Activated CD4-positive, alpha-beta T cell treated with anti-CD3 and anti-CD28 coated beads, Interleukin-2, amount 50 U/mL, for 48 hours (primary cell): ENCODE measurements at regions not wholly inside any gene's neighbourhood (a gene's known extent, or its start where the extent isn't known, plus 50 kb on each side); places are given as distances from the start of the nearest gene placed in this dataset.
"Not testable (repeated sequence)": the region's sequence is repeated elsewhere in the genome, so short reads cannot be mapped to it uniquely, and the experiment has no call there.

Source experiments
- DNase-seq, 2 experiments: peaks; one replicate each; pipeline ENCODE4 v3.0.0-alpha.2; 2020

DNA sequence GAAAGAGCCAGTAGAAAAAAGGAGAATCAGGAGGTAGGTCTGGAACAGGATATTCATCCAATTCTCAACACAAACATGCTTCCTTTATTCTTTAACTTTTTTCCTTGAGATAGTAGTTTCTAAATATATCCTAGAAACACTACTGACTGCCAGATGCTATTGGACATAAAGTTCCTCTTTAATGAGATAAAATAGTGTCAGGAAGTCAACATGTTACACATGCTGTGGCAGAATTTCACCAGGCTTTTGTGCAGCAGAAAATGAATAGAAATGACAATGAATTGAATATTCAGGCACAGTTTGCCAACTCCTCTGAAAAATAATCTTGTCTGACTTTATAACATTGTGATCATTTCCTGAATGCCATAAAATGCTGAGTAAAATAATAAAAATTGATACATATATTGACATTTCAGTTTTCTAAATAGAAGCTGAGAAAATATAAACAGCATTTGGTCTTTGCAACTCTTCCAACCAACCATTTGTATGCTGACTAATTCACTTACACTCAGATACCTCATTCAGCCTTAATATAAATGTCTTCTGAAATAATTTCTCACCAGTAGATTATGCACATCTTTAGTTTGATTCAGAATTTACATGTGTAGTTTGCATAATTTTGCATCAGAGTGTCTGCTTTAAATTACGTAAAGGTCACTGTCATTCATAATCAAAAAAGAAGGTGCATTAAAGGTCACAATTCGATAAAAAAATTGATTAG lies 486.1 kb upstream of the ADGRL2 start:
- DNase-seq: no peak

DNA sequence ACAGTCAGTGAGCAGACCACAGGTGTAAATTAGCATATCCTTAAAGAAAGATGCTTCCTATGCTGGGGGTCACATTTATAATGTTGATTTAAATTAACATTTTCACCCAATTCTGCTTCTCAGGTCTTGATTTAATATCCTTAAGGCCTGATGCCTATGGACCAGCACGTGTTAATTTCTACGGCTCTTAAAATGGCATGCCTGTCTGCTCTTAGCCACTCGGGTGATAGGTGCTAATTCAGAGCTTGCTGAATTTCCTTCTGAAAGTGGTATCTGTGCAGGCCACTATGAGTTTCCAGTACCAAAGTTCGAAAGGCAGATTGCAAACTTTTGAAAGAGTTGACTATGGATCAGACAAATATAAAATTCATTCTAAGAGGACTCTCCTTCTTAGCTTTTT lies 487.4 kb upstream of the ADGRL2 start:
- DNase-seq: no peak

DNA sequence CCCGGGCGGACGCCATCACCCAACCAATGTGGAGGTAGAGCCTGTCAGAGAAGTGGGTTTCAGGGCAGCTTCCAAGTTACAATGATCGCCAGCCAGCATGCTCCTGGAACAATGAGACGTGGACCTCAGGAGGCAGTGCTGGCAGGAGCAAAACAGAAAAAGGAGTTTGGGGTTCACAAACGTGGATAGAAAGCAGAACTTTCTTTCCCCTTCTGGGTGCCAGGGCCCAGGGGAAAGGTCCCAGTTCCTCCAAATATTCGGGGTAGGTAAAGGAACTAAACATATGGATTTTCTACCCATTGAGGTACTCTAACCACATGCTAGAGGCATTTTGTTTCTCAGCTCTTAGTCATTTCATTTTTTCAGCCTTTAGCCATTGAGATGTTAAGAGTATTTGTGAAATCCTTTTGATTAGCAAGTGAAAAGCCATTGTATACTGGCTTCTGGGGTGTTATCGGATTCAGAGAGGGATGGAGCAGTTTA lies 488.4 kb upstream of the ADGRL2 start:
- DNase-seq: no peak

DNA sequence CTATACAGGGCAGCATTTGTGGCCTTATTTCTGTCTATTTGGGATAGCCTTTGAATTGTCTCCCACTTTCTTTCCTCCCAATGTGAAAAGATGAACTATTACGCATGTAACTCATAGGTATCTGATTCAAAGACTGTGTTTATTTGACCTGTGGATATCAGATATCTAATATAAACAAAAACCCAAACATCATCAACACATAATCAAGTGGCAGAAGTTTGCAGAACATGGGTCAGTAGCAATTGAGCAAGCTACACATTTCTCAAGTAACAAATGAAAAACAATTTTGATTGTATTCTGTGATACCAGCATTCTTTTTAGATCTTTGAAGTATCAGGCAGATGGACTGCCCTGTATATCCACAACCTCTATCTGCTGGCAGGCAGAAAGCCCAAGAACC lies 490.5 kb upstream of the ADGRL2 start:
- DNase-seq: no peak

DNA sequence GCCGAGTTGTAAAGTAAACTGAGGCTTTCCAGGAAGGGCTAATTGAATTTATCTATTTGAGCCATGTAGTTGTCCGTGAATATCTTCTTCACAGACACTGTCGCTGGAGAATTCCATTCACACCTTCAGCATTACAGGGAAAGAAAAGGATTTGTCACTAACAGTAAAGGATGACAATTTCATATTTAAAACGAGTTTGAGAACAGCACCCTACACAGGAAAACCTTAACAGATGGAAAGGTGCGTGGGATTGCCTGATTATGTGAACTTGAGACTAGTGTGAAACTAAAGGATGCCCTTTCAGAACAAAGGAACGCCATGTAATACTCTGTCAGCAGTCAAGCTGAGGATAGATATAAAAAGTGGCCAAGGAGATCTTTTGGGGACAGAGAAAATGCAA lies 492.5 kb upstream of the ADGRL2 start:
- DNase-seq: no peak

DNA sequence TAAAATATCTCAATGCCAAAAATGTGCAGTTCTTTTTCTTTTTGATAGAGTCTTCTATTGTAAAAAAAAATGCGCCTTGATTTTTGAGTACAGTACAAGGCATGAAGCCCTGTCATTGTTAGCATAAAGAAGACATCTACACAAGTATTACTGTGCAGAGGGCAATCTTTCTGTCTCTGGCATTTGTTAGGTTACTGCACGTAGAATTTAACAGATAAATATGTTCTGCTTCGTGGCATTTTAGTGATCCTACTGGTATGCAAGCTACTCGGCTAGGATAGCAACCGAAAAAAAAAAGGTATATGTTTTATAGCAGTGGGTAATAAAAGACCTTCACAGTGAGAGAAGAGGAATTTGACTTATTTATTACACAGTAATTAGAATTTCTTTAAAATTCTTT lies 492.9 kb upstream of the ADGRL2 start:
- DNase-seq: no peak

DNA sequence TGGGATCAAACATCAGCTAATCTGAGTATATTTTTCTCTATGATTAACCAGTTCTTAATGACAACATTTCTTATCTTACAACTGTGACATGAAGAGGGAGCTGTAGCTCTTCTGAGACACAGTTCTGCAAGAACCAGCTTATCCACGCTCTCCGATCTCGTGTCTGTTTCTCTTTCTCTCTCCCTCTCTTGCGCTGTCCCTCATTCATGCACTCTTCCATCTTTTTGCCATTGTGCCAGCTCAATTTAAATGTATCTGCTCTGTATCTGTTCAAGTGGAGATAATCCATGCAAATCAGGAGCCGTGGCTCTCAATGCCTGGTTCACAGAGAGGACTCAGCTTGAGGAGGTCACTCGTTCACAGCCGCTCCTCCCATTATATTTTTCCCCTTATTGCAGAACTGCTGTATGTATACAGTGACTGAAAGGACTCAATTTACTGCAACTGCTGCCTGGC lies 494.7 kb upstream of the ADGRL2 start:
- no peak for DNase-seq

DNA sequence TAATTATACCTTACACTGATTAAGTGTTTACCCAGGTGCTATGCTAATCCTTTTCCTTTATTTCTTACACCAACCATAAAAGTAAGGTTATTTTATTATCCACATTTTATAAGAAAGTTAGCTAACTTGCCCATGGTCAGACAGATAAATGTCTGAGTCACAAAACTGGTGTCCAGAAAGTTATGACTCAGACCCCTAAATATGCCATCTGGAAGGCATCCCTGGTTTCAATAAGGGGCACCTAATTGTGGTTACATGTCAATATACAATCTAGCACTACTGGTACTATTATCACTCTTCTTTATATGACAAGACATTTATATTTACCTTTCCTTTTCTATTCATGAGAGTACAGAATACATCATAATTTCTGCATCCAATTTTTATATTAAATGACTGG lies 496.5 kb upstream of the ADGRL2 start:
- DNase-seq: no peak

DNA sequence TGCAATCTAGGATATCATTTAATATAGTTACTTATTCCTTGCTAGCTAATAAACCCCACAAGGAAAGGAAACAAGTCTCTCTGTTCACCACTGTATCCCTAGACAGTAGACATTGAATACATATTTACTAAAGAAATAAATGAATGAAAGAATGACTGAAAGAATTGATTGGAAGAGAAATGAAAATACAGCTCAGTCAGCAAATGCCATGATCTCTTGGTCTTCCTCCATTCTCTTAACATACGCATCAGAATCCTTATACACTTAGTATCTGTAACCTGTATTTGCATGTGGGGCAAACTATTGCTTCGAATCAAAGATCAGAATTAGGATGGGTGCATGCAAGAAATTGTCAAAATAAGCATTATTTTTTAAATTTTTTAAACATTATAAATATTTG lies 500.8 kb upstream of the ADGRL2 start:
- no peak for DNase-seq

DNA sequence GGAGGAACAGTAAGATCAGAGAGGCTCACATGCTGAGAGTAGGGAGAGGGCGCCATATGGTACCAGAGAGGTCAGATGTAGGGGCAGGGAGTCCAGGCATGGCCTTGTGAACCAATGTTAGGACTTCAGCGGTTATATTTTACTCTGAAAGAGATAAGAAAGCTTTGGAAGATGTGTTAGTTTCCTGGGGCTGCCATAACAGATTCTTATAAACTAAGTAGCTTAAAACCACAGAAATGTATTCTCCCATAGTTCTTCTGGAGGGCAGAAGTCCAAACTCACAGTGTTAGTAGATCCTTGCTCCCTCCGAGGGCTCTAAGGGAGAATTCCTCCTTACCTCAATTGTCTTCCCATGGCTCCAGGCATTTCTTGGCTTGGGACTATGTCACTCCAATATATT lies 502.5 kb upstream of the ADGRL2 start:
- no peak for DNase-seq

DNA sequence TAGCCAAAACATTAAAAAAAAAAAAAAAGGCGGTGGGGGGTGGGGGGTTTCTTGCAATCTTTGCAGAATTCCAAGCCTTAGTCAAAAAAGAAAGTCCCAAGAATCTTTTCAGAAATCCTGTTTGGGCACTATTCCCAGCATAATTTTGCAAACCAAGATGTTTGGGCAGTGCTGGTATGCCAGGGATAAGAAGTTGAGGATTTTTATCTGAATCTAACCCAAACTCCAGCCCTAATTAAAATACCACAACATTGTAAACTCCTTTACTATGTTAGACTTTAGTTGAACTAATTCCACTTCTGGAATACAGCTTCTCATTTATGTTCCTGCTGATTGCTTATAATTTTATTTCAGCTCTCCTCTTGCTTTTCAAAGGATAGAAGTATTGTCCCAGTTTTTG lies 504.1 kb upstream of the ADGRL2 start:
- DNase-seq: no peak

DNA sequence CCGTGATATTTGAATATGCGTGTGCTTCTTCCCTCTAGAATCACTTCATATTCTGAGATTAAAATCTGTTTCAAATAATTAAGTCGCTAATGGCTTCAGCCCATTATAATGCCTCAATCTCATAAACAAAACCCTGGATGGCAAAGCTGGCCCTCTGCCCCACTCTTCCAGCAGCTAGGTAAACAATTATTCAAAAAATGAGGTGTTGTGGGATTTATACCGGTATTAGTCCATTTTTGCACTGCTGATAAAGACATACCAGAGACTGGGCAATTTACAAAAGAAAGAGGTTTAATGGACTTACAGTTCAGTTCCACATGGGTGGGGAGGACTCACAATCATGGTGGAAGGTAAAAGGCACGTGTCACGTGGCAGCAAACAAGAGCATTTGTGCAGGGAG lies 510.4 kb upstream of the ADGRL2 start:
- DNase-seq: no peak

DNA sequence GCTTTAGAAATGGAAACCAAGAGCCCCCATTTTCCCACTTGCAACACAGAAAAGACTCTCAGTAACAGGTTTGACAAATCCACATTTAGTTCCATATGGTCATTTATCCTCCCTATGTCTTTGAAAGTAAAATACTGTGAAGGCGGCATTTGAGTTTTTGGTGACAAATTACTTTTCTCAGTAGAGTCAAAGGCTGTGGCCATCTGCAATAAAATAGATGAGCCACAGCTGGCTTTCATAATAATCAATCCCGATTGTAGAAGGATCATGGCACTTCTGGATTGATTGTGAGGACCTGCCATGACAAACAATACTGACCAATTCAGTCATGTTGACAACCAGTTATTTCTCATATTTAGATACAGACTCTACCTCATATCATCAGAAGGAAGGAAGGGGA lies 512.0 kb upstream of the ADGRL2 start:
- DNase-seq: no peak

DNA sequence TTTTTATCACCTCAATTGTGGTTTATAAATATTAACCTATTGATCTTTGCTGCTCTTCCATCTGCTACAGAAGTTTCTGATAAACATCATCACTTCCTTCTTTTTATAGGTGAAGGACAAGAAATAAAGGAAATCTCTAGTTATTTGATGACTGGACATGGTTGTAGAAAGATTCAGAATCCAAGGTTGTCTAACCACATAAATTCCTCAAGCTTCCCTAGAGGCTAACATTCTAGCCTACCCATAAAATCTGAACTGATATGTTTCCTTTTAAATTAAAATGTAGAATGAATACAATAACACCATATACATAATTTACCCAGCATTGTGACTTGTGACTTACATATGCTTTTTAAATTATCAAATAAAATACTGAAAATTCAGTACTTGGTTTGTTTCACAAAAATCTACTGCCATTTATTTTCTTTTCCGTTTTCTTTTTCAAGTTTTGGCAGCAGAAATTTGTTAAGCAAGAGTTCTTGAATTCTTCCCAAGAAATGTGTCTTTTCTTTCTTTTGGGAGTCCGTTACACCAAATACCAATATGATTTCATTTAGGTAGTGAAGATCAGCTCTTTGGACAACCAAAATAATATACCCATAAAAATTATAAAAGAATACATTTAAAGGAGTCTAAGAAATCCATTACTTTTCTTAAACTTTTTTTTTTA lies 513.2 kb upstream of the ADGRL2 start:
- DNase-seq: no peak

DNA sequence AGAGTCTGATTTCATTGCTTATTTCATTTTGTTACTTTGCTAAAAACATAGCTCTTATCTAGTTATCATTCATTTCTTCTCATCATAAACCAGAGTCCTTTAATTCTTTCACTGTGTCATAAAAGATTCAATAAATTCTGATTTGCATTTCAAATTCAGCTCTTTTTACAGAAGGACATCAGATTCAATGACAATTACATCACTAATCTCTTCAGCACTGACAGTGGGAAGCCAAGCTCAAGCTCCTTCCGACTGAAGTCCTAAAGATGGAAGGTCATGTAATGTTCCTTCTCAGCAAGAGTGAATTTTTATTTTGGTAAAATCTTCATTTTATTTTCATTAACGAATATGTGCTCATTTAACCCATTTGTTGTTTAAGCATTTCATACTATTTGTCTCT lies 530.7 kb upstream of the ADGRL2 start:
- DNase-seq: no peak

DNA sequence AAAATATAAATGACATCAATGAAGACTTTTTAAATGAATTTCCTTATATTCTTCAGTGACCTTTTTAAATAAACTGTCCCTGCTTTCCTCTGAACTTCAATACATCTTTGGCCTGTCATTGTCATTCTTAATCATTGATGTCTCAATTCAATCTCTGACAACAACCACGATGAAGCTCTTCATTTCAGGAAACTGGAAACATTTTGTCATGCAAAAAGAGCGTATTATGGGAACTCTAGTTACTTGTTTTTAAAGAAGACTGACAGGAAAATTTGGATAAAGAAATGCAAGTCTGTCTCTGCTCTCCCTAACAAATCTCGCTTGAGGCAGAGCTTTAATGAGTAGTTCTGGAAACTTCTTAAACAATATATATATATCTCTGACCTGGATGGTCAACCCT lies 535.8 kb upstream of the ADGRL2 start:
- DNase-seq: no peak

DNA sequence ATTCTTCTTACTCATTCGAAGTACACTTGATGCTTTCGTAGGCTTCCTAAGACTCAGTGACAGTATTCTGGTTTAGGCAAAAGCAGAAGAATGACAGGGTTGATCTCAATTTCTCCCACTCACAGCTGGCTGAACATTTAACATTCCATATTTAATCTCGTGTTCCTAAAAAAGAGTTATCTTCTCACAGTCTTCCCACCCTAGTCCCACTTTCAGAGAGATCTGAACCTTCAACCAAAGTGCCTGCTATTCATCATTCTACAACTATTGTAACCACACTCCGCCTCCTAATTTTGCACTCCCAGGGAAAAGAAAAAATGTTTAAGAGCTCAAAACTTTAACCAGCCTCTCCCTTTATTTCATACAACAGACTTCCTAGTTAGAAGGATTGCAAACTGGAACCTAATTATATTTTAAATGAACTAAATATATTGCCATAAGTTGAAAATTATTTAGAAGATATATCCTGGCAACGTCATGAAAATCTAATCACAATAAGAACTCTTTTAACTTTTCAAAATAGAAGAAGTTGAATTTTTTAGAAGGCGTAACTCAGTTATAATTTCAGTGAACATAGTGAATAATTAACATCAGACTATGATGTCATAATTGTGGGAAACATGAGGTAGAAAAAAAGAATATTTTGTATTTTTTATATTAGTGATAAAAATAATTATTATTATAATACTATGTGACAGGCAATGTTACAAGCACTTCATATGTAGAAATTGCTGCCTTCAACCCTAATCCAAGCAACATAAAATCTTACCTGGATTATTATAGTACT lies 540.9 kb upstream of the ADGRL2 start:
- DNase-seq: no peak

DNA sequence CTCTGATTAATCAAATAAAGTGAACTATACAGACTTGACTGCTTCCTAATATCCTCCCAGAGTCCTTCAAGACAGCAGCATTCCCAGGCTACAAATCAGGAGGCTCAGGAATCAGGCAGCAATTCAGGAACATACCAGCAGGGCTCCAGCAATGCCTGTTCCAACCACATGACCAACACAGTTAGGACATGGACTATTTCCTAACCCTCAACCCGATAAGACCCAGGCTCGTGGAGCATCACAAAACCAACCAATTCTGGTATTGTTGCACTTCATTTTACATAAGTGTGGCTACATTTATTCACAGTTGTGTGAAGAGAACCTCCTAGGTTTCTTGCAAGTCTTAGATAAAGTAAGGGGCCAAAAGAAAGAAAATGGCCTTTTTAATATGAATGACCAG lies 546.2 kb upstream of the ADGRL2 start:
- DNase-seq: no peak

DNA sequence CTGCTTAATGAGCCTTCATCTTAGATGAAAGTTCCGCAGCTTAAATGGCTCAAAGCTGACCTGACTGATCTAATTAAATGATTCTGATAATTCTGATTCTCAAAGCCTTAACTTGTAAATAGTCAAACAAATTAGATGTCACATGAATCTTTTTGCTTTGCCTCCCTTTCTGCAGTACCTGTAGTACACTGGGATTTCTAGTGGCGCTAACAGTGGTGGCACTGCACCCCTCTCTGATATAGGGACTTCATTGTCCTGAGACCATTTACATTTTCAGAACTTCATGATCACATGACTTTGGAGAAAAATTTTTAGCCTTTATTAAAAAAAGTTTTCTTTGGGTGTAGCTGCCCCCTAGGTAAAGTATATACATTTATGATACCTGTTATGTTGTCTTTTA lies 546.7 kb upstream of the ADGRL2 start:
- no peak for DNase-seq

DNA sequence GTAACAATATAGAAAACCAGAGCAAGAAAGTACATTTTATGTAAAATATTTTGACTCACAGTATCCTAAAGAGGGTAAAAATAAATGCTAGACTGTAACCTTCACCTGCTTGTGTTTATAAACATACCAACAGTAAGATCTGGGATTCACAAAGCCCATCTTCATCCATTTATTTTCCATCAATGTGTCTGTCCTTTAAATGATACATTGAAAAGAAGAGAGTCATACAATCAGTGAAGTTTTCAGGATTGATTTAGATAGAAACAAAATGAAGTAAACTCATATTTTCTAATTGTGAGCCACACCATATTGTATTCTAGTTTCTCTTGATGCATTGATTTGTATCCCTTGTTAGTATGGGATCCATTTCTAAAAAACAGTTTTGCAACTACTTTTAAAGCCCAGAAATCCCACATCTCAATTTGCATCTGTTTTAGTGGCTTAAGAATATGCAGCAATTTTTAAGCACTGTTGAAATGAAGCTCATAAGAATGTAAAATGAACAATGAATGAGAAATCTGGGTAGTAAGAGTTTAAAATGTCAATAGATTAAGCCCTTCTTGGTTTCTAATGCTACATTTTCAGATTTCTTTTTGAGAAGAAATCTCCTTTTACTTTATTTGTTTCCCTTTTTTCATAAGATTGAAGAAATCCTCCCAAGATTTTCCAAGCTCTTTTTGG lies 548.1 kb upstream of the ADGRL2 start:
- DNase-seq: no peak

DNA sequence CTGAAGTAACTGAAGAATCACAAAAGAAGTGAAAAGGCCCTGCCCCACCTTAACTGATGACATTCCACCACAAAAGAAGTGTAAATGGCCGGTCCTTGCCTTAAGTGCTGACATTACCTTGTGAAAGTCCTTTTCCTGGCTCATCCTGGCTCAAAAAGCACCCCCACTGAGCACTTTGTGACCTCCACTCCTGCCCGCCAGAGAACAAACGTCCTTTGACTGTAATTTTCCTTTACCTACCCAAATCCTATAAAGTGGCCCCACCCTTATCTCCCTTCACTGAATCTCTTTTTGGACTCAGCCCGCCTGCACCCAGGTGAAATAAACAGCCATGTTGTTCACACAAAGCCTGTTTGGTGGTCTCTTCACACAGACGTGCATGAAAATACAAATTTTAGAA lies 549.9 kb upstream of the ADGRL2 start:
- DNase-seq: not testable (repeated sequence)

DNA sequence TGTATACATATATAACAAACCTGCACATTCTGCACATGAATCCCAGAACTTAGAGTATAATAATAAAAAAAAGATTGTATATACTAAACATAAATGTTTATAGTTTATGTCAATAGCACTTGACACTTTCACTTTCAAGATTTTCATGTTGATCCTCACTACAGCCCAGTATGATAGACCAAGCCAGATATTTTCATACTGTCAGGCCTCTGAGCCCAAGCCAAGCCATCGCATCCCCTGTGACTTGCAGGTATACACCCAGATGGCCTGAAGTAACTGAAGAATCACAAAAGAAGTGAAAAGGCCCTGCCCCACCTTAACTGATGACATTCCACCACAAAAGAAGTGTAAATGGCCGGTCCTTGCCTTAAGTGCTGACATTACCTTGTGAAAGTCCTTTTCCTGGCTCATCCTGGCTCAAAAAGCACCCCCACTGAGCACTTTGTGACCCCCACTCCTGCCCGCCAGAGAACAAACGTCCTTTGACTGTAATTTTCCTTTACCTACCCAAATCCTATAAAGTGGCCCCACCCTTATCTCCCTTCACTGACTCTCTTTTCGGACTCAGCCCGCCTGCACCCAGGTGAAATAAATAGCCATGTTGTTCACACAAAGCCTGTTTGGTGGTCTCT lies 555.5 kb upstream of the ADGRL2 start:
- DNase-seq: not testable (repeated sequence)

DNA sequence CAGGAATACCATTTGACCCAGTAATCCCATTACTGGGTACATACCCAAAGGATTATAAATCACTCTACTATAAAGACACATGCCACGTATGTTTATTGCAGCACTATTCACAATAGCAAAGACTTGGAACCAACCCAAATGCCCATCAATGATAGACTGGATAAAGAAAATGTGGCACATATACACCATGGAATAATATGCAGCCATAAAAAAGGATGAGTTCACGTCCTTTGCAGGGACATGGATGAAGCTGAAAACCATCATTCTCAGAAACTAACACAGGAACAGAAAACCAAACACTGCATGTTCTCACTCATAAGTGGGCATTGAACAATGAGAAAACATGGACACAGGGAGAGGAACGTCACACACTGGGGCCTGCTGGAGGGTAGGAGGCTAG lies 556.1 kb upstream of the ADGRL2 start:
- not testable (repeated sequence) for DNase-seq
